Upper lobe of left lung (tissue), 6 donors: ENCODE measurements at regions not wholly inside any gene's neighbourhood (a gene's known extent, or its start where the extent isn't known, plus 50 kb on each side); places are given as distances from the start of the nearest gene placed in this dataset.

Experiments used
- ATAC-seq, 2 donors: fragments of 200-7000 bp; cut with Tn5 transposase; one replicate each; pipeline ENCODE4 v1.9.1; 2022; ENCODE audit warnings: mild to moderate bottlenecking in 2 of 2, moderate library complexity in 2 of 2; ENCODE audit not compliant: low FRiP score in 2 of 2
- DNase-seq, 2 donors: peaks; one replicate each; pipeline ENCODE4 v3.0.0-alpha.2; 2019 to 2020
- H3K27ac ChIP-seq, 4 donors: fragments of 200-600 bp; sonication (generic); one replicate each; pipeline ENCODE4 v1.5.1; 2016 to 2019
- H3K27me3 ChIP-seq, 4 donors: fragments of 200-600 bp; sonication (generic); one replicate each; pipeline ENCODE4 v1.5.1; 2017 to 2019
- H3K36me3 ChIP-seq, 4 donors: fragments of 200-600 bp; sonication (generic); one replicate each; pipeline ENCODE4 v1.5.1; 2016 to 2019
- H3K4me1 ChIP-seq, 4 donors: fragments of 200-600 bp; sonication (generic); one replicate each; pipeline ENCODE4 v1.5.1; 2018 to 2019
- H3K4me3 ChIP-seq, 4 donors: fragments of 200-600 bp; sonication (generic); one replicate each; pipeline ENCODE4 v1.5.1; 2017 to 2019; ENCODE audit warnings: mild to moderate bottlenecking in 2 of 4, moderate library complexity in 1 of 4
- H3K9me3 ChIP-seq, 4 donors: fragments of 200-600 bp; sonication (generic); one replicate each; pipeline ENCODE4 v1.5.1; 2018 to 2019
- CTCF ChIP-seq, 6 experiments: fragments of 450-650 bp in 4 of 6; fragments of 200-600 bp in 2 of 6; sonication (generic) in 2 of 6; IDR thresholded peaks; one replicate each; pipeline ENCODE4 v1.5.1; 2016 to 2019; ENCODE audit warnings: antibody characterized with exemption in 6 of 6
- EP300 ChIP-seq, 4 donors: sonication (generic); formaldehyde crosslinking; IDR thresholded peaks; one replicate each; pipeline ENCODE4 v1.5.1; 2017; ENCODE audit warnings: antibody characterized with exemption in 4 of 4, control low read depth in 2 of 4
- POLR2A ChIP-seq, 4 donors: fragments of 450-650 bp; IDR thresholded peaks; one replicate each; pipeline ENCODE4 v1.5.1; 2016 to 2017; ENCODE audit warnings: antibody characterized with exemption in 4 of 4, mild to moderate bottlenecking in 2 of 4
- POLR2AphosphoS5 ChIP-seq, 2 donors: sonication (generic); formaldehyde crosslinking; IDR thresholded peaks; one replicate each; pipeline ENCODE4 v1.5.1; 2017; ENCODE audit warnings: antibody characterized with exemption in 2 of 2
- WGBS, 2 donors: methylation state at CpG; one replicate each; pipeline ENCODE4 v1.1.5; 2017 to 2018; 5-methylcytosine and 5-hydroxymethylcytosine counted together
- donor health status: DM: no; HTN: no; CAD: no; lungs with moderate emphysema.
- donor health status: DM: no; HTN: yes; CAD: no; lungs with severe emphysema.

GRCh38 chr3:3237979-3238378 is 58.5 kb upstream of the CRBN start:
- no peak for DNase-seq
- Histone ChIP-seq H3K27ac (no peak overlapping the region), H3K36me3 (no peaks in the 10 kb centered on the region), H3K9me3 (no peaks in the 10 kb centered on the region), H3K4me3 (no peak overlapping the region), H3K4me1 (no peaks in the 10 kb centered on the region), H3K27me3 (no peaks in the 10 kb centered on the region)
- ATAC-seq = no peak
- no peak for TF ChIP-seq CTCF (IDR thresholded peaks at IDR 0.05)
- TF ChIP-seq POLR2A (IDR thresholded peaks at IDR 0.05) = no peak
- TF ChIP-seq EP300 (IDR thresholded peaks at IDR 0.05) = no peak
- TF ChIP-seq POLR2AphosphoS5 (IDR thresholded peaks at IDR 0.05) = no peak
- WGBS, 2 donors = 88 to 100% methylated on average over 1 to 2 of the region's 2 CpGs

- TF ChIP-seq EP300 (IDR thresholded peaks at IDR 0.05) = no peak
- no peak for TF ChIP-seq POLR2AphosphoS5 (IDR thresholded peaks at IDR 0.05)
- TF ChIP-seq CTCF (IDR thresholded peaks at IDR 0.05) = no peak
- TF ChIP-seq POLR2A (IDR thresholded peaks at IDR 0.05) = no peak
- Histone ChIP-seq H3K9me3 (no peaks in the 10 kb centered on the region), H3K27ac (no peak overlapping the region), H3K4me3 (no peak overlapping the region), H3K27me3 (no peaks in the 10 kb centered on the region), H3K36me3 (no peaks in the 10 kb centered on the region), H3K4me1 (no peaks in the 10 kb centered on the region)
- DNase-seq (no peak), ATAC-seq (no peak)
Observed at GRCh38 chr3:3232251-3232650, 52.8 kb upstream of the CRBN start.
